ENCODE measurements at regions not wholly inside any gene's neighbourhood (a gene's known extent, or its start where the extent isn't known, plus 50 kb on each side); places are given as distances from the start of the nearest gene placed in this dataset.

GRCh38 chr18:30352551-30353168 is 689.9 kb downstream of the DSC3 start:
- no peak for DNase-seq (ENCODE audit: low spot score)
- no peak for TF ChIP-seq CTCF (IDR thresholded peaks at IDR 0.05; ENCODE audit: borderline replicate concordance, control extremely low read depth, extremely low read depth, insufficient read depth, missing control alignments)

GRCh38 chr18:30350263-30350662 is 692.3 kb downstream of the DSC3 start:
- in situ Hi-C loops (cut with MboI; ENCODE audit: low sequenced_read_pairs, unreplicated experiment): no loop called here
- no peak for DNase-seq (ENCODE audit: low spot score)
- no peak for TF ChIP-seq CTCF (IDR thresholded peaks at IDR 0.05; ENCODE audit: borderline replicate concordance, control extremely low read depth, extremely low read depth, insufficient read depth, missing control alignments)

More at GRCh38 chr18:30352551-30353168, 689.9 kb downstream of the DSC3 start:
- in situ Hi-C loops (cut with MboI; ENCODE audit: low sequenced_read_pairs, unreplicated experiment): no loop called here

GRCh38 chr18:30343090-30343489 is 699.5 kb downstream of the DSC3 start:
- no peak for TF ChIP-seq CTCF (IDR thresholded peaks at IDR 0.05; ENCODE audit: borderline replicate concordance, control extremely low read depth, extremely low read depth, insufficient read depth, missing control alignments)
- in situ Hi-C loops (cut with MboI; ENCODE audit: low sequenced_read_pairs, unreplicated experiment): no loop called here
- DNase-seq (ENCODE audit: low spot score): no peak

- DNase-seq (ENCODE audit: low spot score): no peak
- in situ Hi-C loops (cut with MboI; ENCODE audit: low sequenced_read_pairs, unreplicated experiment): no loop called here
- no peak for TF ChIP-seq CTCF (IDR thresholded peaks at IDR 0.05; ENCODE audit: borderline replicate concordance, control extremely low read depth, extremely low read depth, insufficient read depth, missing control alignments)
These were observed 699.9 kb downstream of the DSC3 start for GRCh38 chr18:30342675-30343074.

- TF ChIP-seq CTCF (IDR thresholded peaks at IDR 0.05; ENCODE audit: borderline replicate concordance, control extremely low read depth, extremely low read depth, insufficient read depth, missing control alignments): no peak
- DNase-seq (ENCODE audit: low spot score): no peak
These were observed 707.8 kb downstream of the DSC3 start for GRCh38 chr18:30334781-30335180.

GRCh38 chr18:30333310-30333709 is 709.2 kb downstream of the DSC3 start:
- in situ Hi-C loops (cut with MboI; ENCODE audit: low sequenced_read_pairs, unreplicated experiment): no loop called here
- TF ChIP-seq CTCF (IDR thresholded peaks at IDR 0.05; ENCODE audit: borderline replicate concordance, control extremely low read depth, extremely low read depth, insufficient read depth, missing control alignments): no peak
- DNase-seq (ENCODE audit: low spot score): no peak

More at GRCh38 chr18:30334781-30335180, 707.8 kb downstream of the DSC3 start:
- in situ Hi-C loops (cut with MboI; ENCODE audit: low sequenced_read_pairs, unreplicated experiment): no loop called here
